GM18511 (cell line): ENCODE measurements at regions not wholly inside any gene's neighbourhood (a gene's known extent, or its start where the extent isn't known, plus 50 kb on each side); places are given as distances from the start of the nearest gene placed in this dataset.

Experiments used
- ATAC-seq: cut with Tn5 transposase; IDR thresholded peaks from one replicate; pipeline ENCODE4 v1.9.1; 2021; ENCODE audit warnings: mild to moderate bottlenecking, moderate library complexity; ENCODE audit not compliant: unreplicated experiment

GRCh38 chr4:176441594-176441993 lies 121.8 kb downstream of the SPCS3 start:
- ATAC-seq, result peak; percentile 49

GRCh38 chr4:176443117-176443516 lies 123.4 kb downstream of the SPCS3 start:
- no peak for ATAC-seq

DNA sequence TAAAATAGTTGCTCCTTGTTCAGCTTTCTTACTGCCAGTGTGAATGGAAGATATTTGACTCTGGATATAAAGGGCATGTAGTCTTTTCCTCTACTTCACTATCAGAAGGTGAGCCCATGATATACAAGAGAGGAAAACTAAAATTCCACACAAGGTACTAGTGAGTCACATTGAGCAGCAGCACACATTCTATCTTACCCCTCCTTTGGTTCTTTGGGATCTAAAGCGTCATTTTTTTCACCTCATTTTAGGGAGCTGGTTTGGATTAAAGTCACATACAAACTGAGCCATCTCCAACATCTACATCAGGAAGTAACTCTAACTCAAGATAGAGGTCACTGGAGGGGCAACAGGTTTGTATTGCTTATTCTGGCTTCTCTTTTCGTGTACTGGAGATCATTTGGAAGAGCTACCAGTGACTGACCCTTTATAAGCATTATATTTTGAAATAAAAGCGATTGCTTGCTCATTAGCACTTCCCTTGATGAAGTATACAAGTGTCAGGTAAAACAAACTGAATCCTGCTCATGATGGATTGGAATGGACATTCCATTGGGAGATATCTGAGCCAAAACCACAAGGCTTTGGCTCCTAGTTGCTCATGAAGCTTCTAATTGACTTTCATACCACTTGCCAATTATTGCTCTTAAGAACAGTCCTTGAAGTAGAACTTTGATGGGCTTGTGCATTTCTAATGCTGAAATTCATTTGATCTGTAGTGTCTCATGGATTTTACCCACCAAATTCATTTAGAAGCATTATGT lies 124.1 kb downstream of the SPCS3 start:
- no peak for ATAC-seq

- ATAC-seq, result no peak
Observed at GRCh38 chr4:176444741-176445140, 125.0 kb downstream of the SPCS3 start.

DNA sequence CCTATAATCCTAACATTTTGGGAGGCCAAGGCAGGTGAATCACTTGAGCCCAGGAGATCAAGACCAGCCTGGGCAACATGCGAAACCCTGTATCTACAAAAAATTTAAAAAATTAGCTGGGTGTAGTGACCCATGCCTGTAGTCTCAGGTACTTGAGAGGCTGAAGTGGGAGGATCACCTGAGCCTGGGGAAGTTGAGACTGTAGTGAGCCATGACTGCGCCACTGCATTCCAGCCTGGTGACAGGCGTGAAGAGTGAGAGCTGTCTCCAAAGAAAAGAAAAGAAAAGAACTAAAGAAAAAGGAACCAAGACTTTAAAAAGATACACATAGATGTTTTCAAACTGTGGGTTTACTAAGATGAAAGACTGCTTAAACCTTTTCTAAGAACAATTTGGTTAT lies 129.0 kb downstream of the SPCS3 start:
- no peak for ATAC-seq

- ATAC-seq, result no peak
Observed at GRCh38 chr4:176451443-176451842, 131.7 kb downstream of the SPCS3 start.

DNA sequence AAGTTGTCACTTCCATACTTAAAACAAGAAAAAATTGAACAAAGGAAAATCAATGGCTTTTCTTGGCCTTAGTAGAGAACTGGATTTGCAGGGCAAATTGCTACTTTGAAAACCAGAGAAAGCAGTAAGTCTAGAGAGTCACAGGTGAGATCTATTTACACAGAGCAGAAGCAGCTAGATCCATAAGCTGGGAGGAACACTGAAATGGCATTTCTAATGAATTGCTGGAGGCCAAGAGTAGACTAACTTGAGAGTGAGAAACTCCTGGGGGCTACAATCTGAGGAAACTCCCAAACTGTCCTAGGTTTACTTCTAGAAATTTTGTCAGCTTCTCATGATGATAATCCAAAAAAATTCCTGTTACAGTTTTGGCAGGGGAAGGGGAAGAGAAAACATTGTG lies 133.3 kb downstream of the SPCS3 start:
- no peak for ATAC-seq

GRCh38 chr4:176453658-176454057 lies 133.9 kb downstream of the SPCS3 start:
- ATAC-seq, result no peak

DNA sequence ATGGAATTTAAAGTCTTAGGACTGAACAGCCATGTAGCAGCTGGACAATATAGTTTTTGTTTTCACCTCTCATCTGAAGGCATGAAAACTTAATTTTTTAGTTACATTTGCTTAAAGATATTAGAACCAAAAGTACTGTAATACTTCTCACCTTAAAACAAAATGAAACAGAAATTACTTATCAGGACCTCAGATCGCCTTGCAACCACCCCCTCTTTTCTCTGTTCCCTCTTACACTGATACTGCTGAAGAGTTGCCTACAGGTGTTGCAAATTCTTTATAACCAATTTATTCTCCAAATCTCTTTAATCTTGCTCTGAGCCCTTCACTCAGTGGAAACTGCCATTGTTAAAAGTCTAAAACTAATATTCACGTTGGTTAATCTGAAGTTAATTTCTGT lies 145.0 kb downstream of the SPCS3 start:
- ATAC-seq, result peak; percentile 100

DNA sequence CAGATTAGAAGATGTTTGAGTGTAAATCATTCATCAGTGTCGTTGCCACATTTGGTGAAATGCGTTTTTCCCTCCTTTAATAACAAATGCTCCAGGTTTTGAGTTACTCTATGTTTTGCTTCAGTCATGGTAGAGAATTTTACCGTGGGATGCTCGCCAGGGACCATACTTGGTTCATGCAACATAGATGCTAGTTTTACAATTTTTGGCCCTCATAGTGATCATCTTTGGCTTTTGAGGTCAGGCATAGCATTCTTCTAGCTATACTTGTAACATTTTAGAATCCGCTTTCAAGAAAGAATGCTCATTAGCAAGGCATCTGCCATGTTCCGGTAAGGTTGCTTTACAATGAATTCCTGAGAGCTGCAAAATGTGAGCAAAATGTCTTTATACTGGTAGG lies 147.2 kb downstream of the SPCS3 start:
- no peak for ATAC-seq

DNA sequence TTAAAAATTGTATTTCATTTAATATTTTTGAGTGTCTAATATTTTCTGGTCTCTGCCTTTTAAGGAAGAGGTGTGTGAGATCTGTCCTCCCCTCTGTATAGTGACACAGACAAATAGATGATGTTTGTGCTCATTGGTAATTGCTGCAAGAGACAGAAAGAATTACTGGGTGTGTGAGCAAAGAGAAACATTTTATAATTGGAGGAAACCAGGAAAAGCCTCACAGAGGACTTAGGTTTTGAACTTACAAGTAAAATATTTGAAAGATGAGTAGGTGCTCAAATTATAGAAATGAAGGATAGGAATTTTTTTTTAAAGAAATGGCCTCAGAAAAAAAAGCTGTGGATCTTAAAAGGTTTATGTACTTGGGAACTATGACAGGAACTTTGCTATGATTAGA lies 149.8 kb downstream of the SPCS3 start:
- ATAC-seq, result no peak

GRCh38 chr4:176470671-176471070 lies 150.9 kb downstream of the SPCS3 start:
- no peak for ATAC-seq

GRCh38 chr4:176475067-176475466 lies 155.3 kb downstream of the SPCS3 start:
- ATAC-seq, result no peak

- ATAC-seq, result no peak
Observed at GRCh38 chr4:176478076-176478475, 158.3 kb downstream of the SPCS3 start.

DNA sequence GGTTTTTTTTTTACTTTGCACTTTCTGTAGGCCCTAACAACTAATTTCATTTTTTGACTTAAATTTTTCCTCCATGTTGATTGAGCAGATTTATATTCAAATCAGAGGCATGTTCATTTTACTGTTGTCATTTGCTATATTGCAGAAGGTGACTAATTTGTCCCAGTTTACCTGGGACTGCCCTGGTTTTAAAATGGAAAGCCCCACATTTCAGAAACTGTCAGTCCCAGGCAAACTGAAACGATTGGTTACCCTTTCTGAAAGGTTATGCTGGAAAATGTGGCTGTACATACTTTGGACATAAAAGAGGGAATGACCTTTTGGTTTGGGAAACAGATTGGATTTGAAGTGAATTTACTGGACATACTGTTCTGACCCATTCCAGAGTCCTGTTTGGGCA lies 160.0 kb downstream of the SPCS3 start:
- peak; percentile 46 for ATAC-seq

GRCh38 chr4:176482972-176483371 lies 163.2 kb downstream of the SPCS3 start:
- ATAC-seq, result no peak

DNA sequence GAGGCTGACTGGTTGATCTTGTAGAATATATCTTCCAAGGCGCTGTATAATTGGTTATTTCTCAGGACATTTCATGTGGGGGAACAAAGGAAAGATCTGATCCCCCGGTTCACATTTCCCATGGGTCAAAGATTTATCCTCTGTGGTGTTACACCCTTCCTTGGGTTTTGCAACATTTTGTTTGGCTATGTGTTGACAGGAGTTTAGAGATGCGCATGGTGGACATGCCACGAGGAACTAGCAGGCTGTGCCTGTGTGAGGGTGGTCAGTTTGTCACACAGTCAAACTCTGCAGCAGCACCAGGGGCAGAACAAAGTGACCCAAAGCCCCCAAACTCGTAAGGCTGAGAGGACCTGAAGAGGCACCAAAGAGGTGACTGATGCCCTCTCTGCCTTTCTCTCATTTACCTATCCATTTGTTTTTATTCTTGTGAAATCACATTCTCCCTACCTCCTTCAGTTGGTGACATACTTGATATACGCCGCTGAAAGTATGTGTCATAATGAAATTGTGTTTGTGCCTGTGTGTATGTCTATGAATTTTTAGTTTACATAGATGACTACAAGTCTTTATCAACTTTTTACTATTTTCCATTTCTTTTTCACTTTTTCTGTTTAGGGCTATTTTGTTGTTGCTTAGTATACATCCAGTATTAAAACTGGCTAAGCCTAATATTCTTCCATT lies 164.7 kb downstream of the SPCS3 start:
- no peak for ATAC-seq

DNA sequence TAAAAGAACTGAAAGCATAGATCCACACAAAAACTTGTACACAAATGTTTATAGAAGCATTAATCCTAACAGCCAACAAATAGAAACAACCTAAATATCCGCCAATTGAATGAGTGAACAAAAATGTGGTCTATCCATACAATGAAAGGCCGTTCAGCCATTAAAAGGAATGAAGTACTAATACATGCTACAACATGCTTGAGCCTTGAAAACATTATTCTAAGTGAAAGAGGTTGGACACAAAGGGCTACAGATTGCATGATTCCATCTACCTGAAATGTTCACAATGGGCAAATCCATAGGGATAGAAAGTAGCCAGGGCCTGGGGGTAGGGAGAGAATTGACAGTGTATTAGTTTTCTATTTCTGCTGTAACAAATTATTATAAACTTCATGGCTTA lies 169.2 kb downstream of the SPCS3 start:
- ATAC-seq, result no peak

GRCh38 chr4:176492646-176493302 lies 173.0 kb downstream of the SPCS3 start:
- ATAC-seq, result peak; percentile 100

DNA sequence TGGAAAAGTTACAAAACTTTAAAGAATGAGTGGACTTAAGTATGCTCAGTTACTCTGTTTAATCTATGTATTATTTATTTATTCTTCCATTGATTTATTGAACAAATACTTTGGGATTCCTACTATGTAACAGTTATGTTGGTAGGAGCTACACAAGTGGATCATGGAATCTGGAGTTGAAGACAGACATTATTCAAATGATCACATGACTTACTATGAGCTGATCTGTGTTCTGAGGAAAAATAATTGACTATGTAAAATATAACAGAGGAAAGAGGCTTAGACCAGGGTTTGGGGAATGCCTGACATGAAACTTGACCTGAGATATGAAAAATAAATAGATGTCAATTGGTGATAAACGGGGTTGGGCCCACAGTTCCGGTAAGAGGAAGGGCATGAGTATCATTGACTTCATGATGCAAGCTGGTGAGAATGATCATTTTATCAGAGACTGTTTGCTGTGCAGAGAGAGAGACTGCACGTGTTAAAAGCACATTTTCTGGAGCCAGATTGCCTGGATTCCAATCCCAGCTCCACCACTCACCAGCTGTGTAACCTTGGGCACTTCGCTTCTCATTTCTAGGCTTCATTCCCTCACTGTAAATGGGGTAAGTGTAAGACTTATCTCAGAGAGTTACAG lies 179.0 kb downstream of the SPCS3 start:
- no peak for ATAC-seq

DNA sequence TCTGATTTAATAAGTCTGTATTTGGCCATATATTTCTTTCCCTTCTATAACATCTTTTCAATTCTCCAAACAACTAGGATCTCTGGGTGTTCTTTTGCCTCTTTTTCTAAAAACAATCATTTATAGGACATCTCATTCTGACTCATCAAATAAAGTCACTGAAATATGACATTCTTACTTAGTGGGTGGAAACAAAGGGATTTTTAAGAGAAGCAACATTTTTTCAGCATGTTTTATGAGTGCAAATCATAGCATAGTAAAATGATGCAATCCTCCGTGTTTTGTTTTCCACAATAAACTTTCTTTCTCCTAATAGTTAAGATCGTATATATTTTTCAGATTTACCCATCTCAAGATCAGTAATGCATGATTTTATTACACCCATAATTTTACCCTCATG lies 179.8 kb downstream of the SPCS3 start:
- no peak for ATAC-seq

- no peak for ATAC-seq
Observed at GRCh38 chr4:176500894-176501293, 181.1 kb downstream of the SPCS3 start.
